Esophagus squamous epithelium (tissue), 5 donors: ENCODE measurements at regions not wholly inside any gene's neighbourhood (a gene's known extent, or its start where the extent isn't known, plus 50 kb on each side); places are given as distances from the start of the nearest gene placed in this dataset.

Source experiments
- DNase-seq: peaks from one replicate; lab custom pipeline; 2025; lab: John Stamatoyannopoulos, UW
- H3K27ac ChIP-seq, 4 donors: fragments of 200-600 bp; sonication (generic); one replicate each; pipeline ENCODE4 v1.5.1; 2016 to 2019; ENCODE audit warnings: mild to moderate bottlenecking in 1 of 4
- H3K27me3 ChIP-seq, 4 donors: fragments of 200-600 bp; sonication (generic); 1 replicate in 3 of 4; 2 replicates in 1 of 4; pipeline versions ENCODE4 v1.5.1 to v1.6.0; 2017 to 2021; ENCODE audit warnings: antibody characterized with exemption in 1 of 4
- H3K36me3 ChIP-seq, 3 donors: fragments of 200-600 bp; sonication (generic); one replicate each; pipeline ENCODE4 v1.5.1; 2016 to 2019
- H3K4me1 ChIP-seq, 3 donors: fragments of 200-600 bp; sonication (generic); one replicate each; pipeline ENCODE4 v1.5.1; 2017 to 2019
- H3K4me3 ChIP-seq, 4 donors: fragments of 200-600 bp; sonication (generic); 1 replicate in 3 of 4; 2 replicates in 1 of 4; pipeline ENCODE4 v1.5.1; 2016 to 2019; ENCODE audit warnings: mild to moderate bottlenecking in 2 of 4, moderate library complexity in 1 of 4
- H3K9me3 ChIP-seq, 3 donors: fragments of 200-600 bp; sonication (generic); one replicate each; pipeline ENCODE4 v1.5.1; 2016 to 2019
- CTCF ChIP-seq, 6 experiments: fragments of 450-650 bp in 4 of 6; fragments of 200-600 bp in 2 of 6; sonication (generic) in 2 of 6; IDR thresholded peaks; one replicate each; pipeline ENCODE4 v1.5.1; 2016 to 2019; ENCODE audit warnings: antibody characterized with exemption in 6 of 6, mild to moderate bottlenecking in 4 of 6, moderate library complexity in 4 of 6
- POLR2A ChIP-seq, 4 donors: fragments of 450-650 bp; IDR thresholded peaks; one replicate each; pipeline ENCODE4 v1.6.1; 2017; ENCODE audit warnings: antibody characterized with exemption in 4 of 4, mild to moderate bottlenecking in 4 of 4, moderate library complexity in 3 of 4
- WGBS, 2 donors: methylation state at CpG; one replicate each; pipeline ENCODE4 v1.1.5; 2018; 5-methylcytosine and 5-hydroxymethylcytosine counted together
- intact Hi-C: fragments of 100-400 bp; cut with DNase I; formaldehyde crosslinking; loops from one replicate; pipeline ENCODE4 v1.15.0; 2022
- donor health status: DM: yes; HTN: yes; CAD: no.

- Histone ChIP-seq H3K9me3 (no peaks in the 10 kb centered on the region), H3K27me3 (no peaks in the 10 kb centered on the region), H3K36me3 (no peaks in the 10 kb centered on the region), H3K4me1 (no peaks in the 10 kb centered on the region), H3K27ac (no peak overlapping the region), H3K4me3 (no peak overlapping the region)
- DNase-seq, result no peak
- TF ChIP-seq POLR2A (IDR thresholded peaks at IDR 0.05) (no peak), CTCF (IDR thresholded peaks at IDR 0.05) (no peak)
- intact Hi-C loops, result no loop called here
These were observed 79.4 kb upstream of the RRP15 start for GRCh38 chr1:218205721-218206120.

- H3K36me3 ChIP-seq, result no peaks in the 10 kb centered on the region
- H3K27me3 ChIP-seq, result no peaks in the 10 kb centered on the region
- H3K27ac ChIP-seq, result no peak overlapping the region
- no peaks in the 10 kb centered on the region for H3K4me1 ChIP-seq
- 68 to 72% methylated on average over 3 of the region's 3 CpGs for WGBS, 2 donors
- DNase-seq, result no peak
- H3K9me3 ChIP-seq, result no peaks in the 10 kb centered on the region
- TF ChIP-seq POLR2A (IDR thresholded peaks at IDR 0.05) (no peak), CTCF (IDR thresholded peaks at IDR 0.05) (no peak)
- H3K4me3 ChIP-seq, result no peak overlapping the region
- intact Hi-C loops, result no loop called here
These were observed 77.9 kb upstream of the RRP15 start for GRCh38 chr1:218207194-218207593.

GRCh38 chr1:218209351-218209861, 75.7 kb upstream of the RRP15 start:
- no peaks in the 10 kb centered on the region for H3K9me3 ChIP-seq
- no peak overlapping the region for H3K4me3 ChIP-seq
- H3K27me3 ChIP-seq, result no peaks in the 10 kb centered on the region
- intact Hi-C loops, result no loop called here
- no peak overlapping the region for H3K27ac ChIP-seq
- no peaks in the 10 kb centered on the region for H3K36me3 ChIP-seq
- no peak for TF ChIP-seq CTCF (IDR thresholded peaks at IDR 0.05)
- no peak for TF ChIP-seq POLR2A (IDR thresholded peaks at IDR 0.05)
- 37 to 53% methylated on average over 3 of the region's 3 CpGs for WGBS, 2 donors
- H3K4me1 ChIP-seq, result no peaks in the 10 kb centered on the region
- DNase-seq, result no peak

GRCh38 chr1:218211241-218211640, 73.9 kb upstream of the RRP15 start:
- no peaks in the 10 kb centered on the region for H3K4me1 ChIP-seq
- H3K36me3 ChIP-seq, result no peaks in the 10 kb centered on the region
- H3K9me3 ChIP-seq, result no peaks in the 10 kb centered on the region
- TF ChIP-seq CTCF (IDR thresholded peaks at IDR 0.05) (no peak), POLR2A (IDR thresholded peaks at IDR 0.05) (no peak)
- intact Hi-C loops, result no loop called here
- no peak overlapping the region for H3K27ac ChIP-seq
- no peak overlapping the region for H3K4me3 ChIP-seq
- DNase-seq, result no peak
- no peaks in the 10 kb centered on the region for H3K27me3 ChIP-seq

GRCh38 chr1:218217040-218217439, 68.1 kb upstream of the RRP15 start:
- 33 to 46% methylated on average over 4 of the region's 4 CpGs for WGBS, 2 donors
- intact Hi-C loops, result no loop called here

More at GRCh38 chr1:218217040-218217439, 68.1 kb upstream of the RRP15 start:
- H3K27ac ChIP-seq, result no peak overlapping the region
- H3K4me3 ChIP-seq, result no peak overlapping the region
- no peaks in the 10 kb centered on the region for H3K4me1 ChIP-seq
- no peaks in the 10 kb centered on the region for H3K9me3 ChIP-seq
- no peaks in the 10 kb centered on the region for H3K27me3 ChIP-seq
- no peak for DNase-seq
- no peaks in the 10 kb centered on the region for H3K36me3 ChIP-seq
- TF ChIP-seq POLR2A (IDR thresholded peaks at IDR 0.05) (no peak), CTCF (IDR thresholded peaks at IDR 0.05) (no peak)
